GM18502 (cell line): ENCODE measurements at regions not wholly inside any gene's neighbourhood (a gene's known extent, or its start where the extent isn't known, plus 50 kb on each side); places are given as distances from the start of the nearest gene placed in this dataset.
A peak's percentile ranks its signal among the peaks of the same experiment; 100 is the strongest.
"Not testable (repeated sequence)": the region's sequence is repeated elsewhere in the genome, so short reads cannot be mapped to it uniquely, and the experiment has no call there.

ENCODE experiments used
- ATAC-seq: cut with Tn5 transposase; IDR thresholded peaks from one replicate; pipeline ENCODE4 v1.9.1; 2021; ENCODE audit warnings: mild to moderate bottlenecking; ENCODE audit not compliant: unreplicated experiment, poor library complexity

GRCh38 chr7:131691454-131692130, 135.2 kb upstream of the PODXL start:
- no peak for ATAC-seq

- no peak for ATAC-seq
Observed at GRCh38 chr7:131690441-131690840, 134.0 kb upstream of the PODXL start.

GRCh38 chr7:131689662-131690234, 133.3 kb upstream of the PODXL start:
- ATAC-seq, result no peak

GRCh38 chr7:131688738-131689661, 132.6 kb upstream of the PODXL start:
- ATAC-seq, result peak; percentile 68

GRCh38 chr7:131687296-131687695, 130.9 kb upstream of the PODXL start:
- ATAC-seq, result no peak

GRCh38 chr7:131686833-131687232, 130.4 kb upstream of the PODXL start:
- ATAC-seq, result no peak

GRCh38 chr7:131683536-131684125, 127.2 kb upstream of the PODXL start:
- ATAC-seq, result peak; percentile 85

- ATAC-seq, result no peak
Observed at GRCh38 chr7:131681961-131682360, 125.5 kb upstream of the PODXL start.

- not testable (repeated sequence) for ATAC-seq
Observed at GRCh38 chr7:131679071-131679470, 122.6 kb upstream of the PODXL start.

- not testable (repeated sequence) for ATAC-seq
Observed at GRCh38 chr7:131676850-131677249, 120.4 kb upstream of the PODXL start.

GRCh38 chr7:131674131-131674530, 117.7 kb upstream of the PODXL start:
- ATAC-seq, result no peak

- ATAC-seq, result no peak
Observed at GRCh38 chr7:131673576-131673975, 117.1 kb upstream of the PODXL start.

- ATAC-seq, result no peak
Observed at GRCh38 chr7:131670406-131670805, 114.0 kb upstream of the PODXL start.

- ATAC-seq, result no peak
Observed at GRCh38 chr7:131667699-131668098, 111.3 kb upstream of the PODXL start.

- ATAC-seq, result no peak
Observed at GRCh38 chr7:131665021-131665420, 108.6 kb upstream of the PODXL start.

GRCh38 chr7:131664570-131664969, 108.1 kb upstream of the PODXL start:
- no peak for ATAC-seq

GRCh38 chr7:131662301-131662873, 106.0 kb upstream of the PODXL start:
- not testable (repeated sequence) for ATAC-seq

GRCh38 chr7:131657881-131658280, 101.5 kb upstream of the PODXL start:
- no peak for ATAC-seq

GRCh38 chr7:131656980-131657723, 100.7 kb upstream of the PODXL start:
- no peak for ATAC-seq

- ATAC-seq, result no peak
Observed at GRCh38 chr7:131655866-131656265, 99.4 kb upstream of the PODXL start.
